HepG2 (cell line): ENCODE measurements at regions not wholly inside any gene's neighbourhood (a gene's known extent, or its start where the extent isn't known, plus 50 kb on each side); places are given as distances from the start of the nearest gene placed in this dataset.

Source experiments
- ATAC-seq: fragments of 200-7000 bp; cut with Tn5 transposase; 3 replicates; pipeline ENCODE4 v1.9.1; 2020; ENCODE audit warnings: mild to moderate bottlenecking, moderate library complexity
- BruUV-seq: library from RNA; stranded (reverse); fragments of 400-500 nt; replicated peaks from 2 replicates; lab custom pipeline; 2021; lab: Mats Ljungman, UMichigan
- CTCF ChIA-PET: fragments of 300-600 bp; formaldehyde crosslinking; extraction: SDS; loops from one replicate; lab custom pipeline; 2021; ENCODE audit warnings: low total read pairs, inconsistent platforms, low intra/inter-chr PET ratio; lab: Yijun Ruan, JAX
- POLR2A ChIA-PET: fragments of 350-600 bp; sonication (Branson Sonifier 250); formaldehyde crosslinking; loops from one replicate; lab custom pipeline; 2020; ENCODE audit warnings: antibody characterized with exemption, inconsistent platforms; lab: Yijun Ruan, JAX
- DNase-seq: peaks from one replicate; pipeline ENCODE4 v3.0.0-alpha.2; 2015; ENCODE audit warnings: low spot score
- FAIRE-seq: peaks from 3 replicates; lab custom pipeline; 2011; peaks lifted over from hg19 to GRCh38; lab: Jason Lieb, UNC
- H2AFZ ChIP-seq: one replicate; pipeline ENCODE4 v1.6.1; 2011; ENCODE audit warnings: low read length, inconsistent platforms
- H3K27ac ChIP-seq: fragments of 300-600 bp; 3 replicates; pipeline ENCODE4 v1.8.0; 2011; ENCODE audit warnings: mixed run types, mild to moderate bottlenecking, mixed read lengths, low read length, inconsistent platforms; ENCODE audit not compliant: insufficient read depth; ENCODE audit errors: extremely low read length
- H3K27me3 ChIP-seq, 2 experiments: fragments of 200-600 bp in 1 of 2; 2 replicates in 1 of 2; 3 replicates in 1 of 2; pipeline versions ENCODE4 v1.6.0 to v1.8.0; 2011; ENCODE audit warnings: low read length in 2 of 2, mild to moderate bottlenecking in 2 of 2, moderate library complexity in 2 of 2, inconsistent platforms in 1 of 2; ENCODE audit not compliant: insufficient read depth in 2 of 2, control insufficient read depth in 1 of 2
- H3K36me3 ChIP-seq, 2 experiments: fragments of 200-600 bp in 1 of 2; replicated peaks in 1 of 2; 2 replicates in 1 of 2; 3 replicates in 1 of 2; pipeline versions ENCODE4 v1.5.1 to v1.8.0; 2011; ENCODE audit warnings: low read length in 2 of 2, inconsistent platforms in 1 of 2; ENCODE audit not compliant: insufficient read depth in 2 of 2, control insufficient read depth in 1 of 2
- H3K4me1 ChIP-seq: 2 replicates; pipeline ENCODE4 v1.5.1; 2012; ENCODE audit warnings: low read length, inconsistent platforms; ENCODE audit not compliant: insufficient read depth
- H3K4me2 ChIP-seq: 2 replicates; pipeline ENCODE4 v1.6.0; 2011; ENCODE audit warnings: low read depth, low read length, inconsistent platforms
- H3K4me3 ChIP-seq, 3 experiments: fragments of 200-600 bp in 1 of 3; sonication (generic), shearing (Covaris generic) in 1 of 3; replicated peaks in 1 of 3; 2 replicates each; pipeline ENCODE4 v1.5.1; 2011 to 2016; ENCODE audit warnings: low read length in 3 of 3, inconsistent platforms in 2 of 3, low read depth in 2 of 3, mild to moderate bottlenecking in 2 of 3, control low read depth in 1 of 3, mixed read lengths in 1 of 3; ENCODE audit not compliant: insufficient read depth in 1 of 3
- H3K79me2 ChIP-seq: one replicate; pipeline ENCODE4 v1.6.1; 2011; ENCODE audit warnings: low read length, inconsistent platforms; ENCODE audit not compliant: insufficient read depth
- H3K9ac ChIP-seq: 2 replicates; pipeline ENCODE4 v1.6.0; 2011; ENCODE audit warnings: mild to moderate bottlenecking, low read depth, low read length, inconsistent platforms; ENCODE audit not compliant: insufficient read depth
- H3K9me3 ChIP-seq: 2 replicates; pipeline ENCODE4 v1.5.1; 2012; ENCODE audit warnings: mild to moderate bottlenecking, low read length
- H4K20me1 ChIP-seq: 2 replicates; pipeline ENCODE4 v1.6.0; 2011; ENCODE audit warnings: inconsistent platforms, mild to moderate bottlenecking, low read length, moderate library complexity; ENCODE audit not compliant: insufficient read depth
- ASH2L ChIP-seq: fragments of 300-600, 200-600 bp; sonication (generic); IDR thresholded peaks from 2 replicates; pipeline ENCODE4 v1.7.0; 2017; ENCODE audit warnings: low read depth, mild to moderate bottlenecking, moderate library complexity, mixed read lengths, low read length; ENCODE audit not compliant: insufficient read length
- DRAP1 ChIP-seq: IDR thresholded peaks from 2 replicates; pipeline ENCODE4 v1.6.1; 2016; ENCODE audit warnings: missing genetic modification reagents, missing compliant biosample characterization
- IKZF4 ChIP-seq: sonication (generic); formaldehyde crosslinking; IDR thresholded peaks from 2 replicates; pipeline ENCODE4 v1.5.1; 2020; ENCODE audit warnings: borderline replicate concordance, mild to moderate bottlenecking, low read depth, missing genetic modification reagents; ENCODE audit errors: not compliant biosample characterization
- MAFF ChIP-seq: IDR thresholded peaks from 2 replicates; pipeline ENCODE4 v1.6.1; 2011; ENCODE audit warnings: low read depth, low read length, improper control_type of control experiment
- MAFK ChIP-seq, 2 experiments: IDR thresholded peaks in 1 of 2; conservative IDR thresholded peaks in 1 of 2; 2 replicates each; pipeline ENCODE4 v1.6.1; 2011; ENCODE audit warnings: improper control_type of control experiment in 2 of 2, low read length in 2 of 2
- REPIN1 ChIP-seq: sonication (generic); formaldehyde crosslinking; IDR thresholded peaks from 2 replicates; pipeline ENCODE4 v1.8.0; 2022; ENCODE audit warnings: missing genetic modification reagents, low read depth, mild to moderate bottlenecking, borderline replicate concordance
- ZNF121 ChIP-seq: sonication (generic); formaldehyde crosslinking; IDR thresholded peaks from 2 replicates; pipeline ENCODE4 v1.5.0; 2020; ENCODE audit warnings: mild to moderate bottlenecking, missing genetic modification reagents
- ZNF282 ChIP-seq: fragments of 450-650 bp; IDR thresholded peaks from 2 replicates; pipeline ENCODE4 v1.6.1; 2018; ENCODE audit not compliant: partially characterized antibody
- WGBS: methylation state at CpG from one replicate; pipeline ENCODE4 v1.1.6; 2017; ENCODE audit warnings: low lambda C conversion rate; 5-methylcytosine and 5-hydroxymethylcytosine counted together
- in situ Hi-C: cut with HindIII; loops from 2 replicates; pipeline ENCODE4 v1.10.0; 2017; ENCODE audit warnings: low pct_unique_long_range_greater_than_20kb; ENCODE audit not compliant: extremely low pct_ligation_motif_present
- intact Hi-C: fragments of 100-400 bp; cut with micrococcal nuclease; formaldehyde crosslinking; loops from one replicate; pipeline ENCODE4 v1.10.0; 2022; ENCODE audit not compliant: unreplicated experiment

DNA sequence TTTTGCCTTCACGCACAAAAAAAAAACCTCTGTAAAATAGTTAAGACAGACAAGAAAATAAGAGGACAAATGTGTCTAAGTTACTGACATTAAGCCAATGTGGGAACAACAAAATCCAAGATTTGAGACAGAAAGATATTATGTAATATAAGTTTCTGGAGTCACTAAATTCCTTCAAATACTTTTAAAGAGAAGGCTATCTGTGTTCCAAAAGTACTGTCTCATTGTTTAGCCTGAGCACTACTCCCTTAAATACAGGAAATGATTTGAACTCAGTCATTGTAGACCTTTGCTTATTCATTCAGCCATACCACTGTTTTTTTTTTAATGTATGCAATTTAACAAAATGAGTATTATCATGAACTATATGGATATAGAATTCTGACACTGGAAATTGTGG lies 82.7 kb upstream of the KITLG start:
- FAIRE-seq (no peak), DNase-seq (no peak), ATAC-seq (no peak)
- Histone ChIP-seq H3K4me3 (no peak overlapping the region), H3K27ac (no peak overlapping the region), H3K9me3 (no peaks in the 10 kb centered on the region), H3K4me1 (no peaks in the 10 kb centered on the region), H3K27me3 (no peaks in the 10 kb centered on the region), H4K20me1 (no peaks in the 10 kb centered on the region), H3K36me3 (no peaks in the 10 kb centered on the region), H3K9ac (no peak overlapping the region), H3K4me2 (no peak overlapping the region), H3K79me2 (no peaks in the 10 kb centered on the region), H2AFZ (no peak overlapping the region)
- no TSS peak for BruUV-seq
- TF ChIP-seq REPIN1 (CRISPR knock-in tag) (no peak), ZNF121 (no peak), IKZF4 (CRISPR knock-in tag) (no peak), DRAP1 (no peak)
- ChIA-PET CTCF (no interaction called here), POLR2A (no interaction called here)
- in situ Hi-C loops (no loop called here), intact Hi-C loops (no loop called here)
- WGBS = 94% methylated on average over 1 of the region's 1 CpG

GRCh38 chr12:88662093-88662492 lies 81.8 kb upstream of the KITLG start:
- no peak for DNase-seq
- no peak overlapping the region for H3K4me2 ChIP-seq
- in situ Hi-C loops = no loop called here

More at GRCh38 chr12:88662093-88662492, 81.8 kb upstream of the KITLG start:
- ATAC-seq = no peak
- TF ChIP-seq MAFF (peak; percentile 51; the same call in 1 of the 2 replicates), ASH2L (no peak), MAFK (conservative IDR thresholded peaks at IDR 0.05 in 1 of 2, IDR thresholded peaks at IDR 0.05 in 1 of 2; ENCODE audit: low read length in 2 of 2) (peak; percentile 20 to 73; a peak in 2 of 4 replicates), ZNF282 (no peak)
- FAIRE-seq = no peak
- no peaks in the 10 kb centered on the region for H3K79me2 ChIP-seq
- ChIA-PET POLR2A (no interaction called here), CTCF (no interaction called here)
- WGBS = 17% methylated on average over 1 of the region's 1 CpG
- no peak overlapping the region for H3K4me3 ChIP-seq
- no peaks in the 10 kb centered on the region for H4K20me1 ChIP-seq
- H3K27ac ChIP-seq = no peak overlapping the region
- H3K27me3 ChIP-seq = no peaks in the 10 kb centered on the region
- no peak overlapping the region for H2AFZ ChIP-seq
- no peaks in the 10 kb centered on the region for H3K4me1 ChIP-seq
- intact Hi-C loops = no loop called here
- H3K9me3 ChIP-seq = no peaks in the 10 kb centered on the region
- BruUV-seq = no TSS peak
- H3K36me3 ChIP-seq = no peaks in the 10 kb centered on the region
- H3K9ac ChIP-seq = no peak overlapping the region
